Putamen (tissue), 1 donor: ENCODE measurements at regions not wholly inside any gene's neighbourhood (a gene's known extent, or its start where the extent isn't known, plus 50 kb on each side); places are given as distances from the start of the nearest gene placed in this dataset.
"Not testable (repeated sequence)": the region's sequence is repeated elsewhere in the genome, so short reads cannot be mapped to it uniquely, and the experiment has no call there.

ENCODE experiments used
- DNase-seq: peaks from one replicate; pipeline ENCODE4 v3.0.0-alpha.2; 2016; ENCODE audit warnings: low spot score

DNA sequence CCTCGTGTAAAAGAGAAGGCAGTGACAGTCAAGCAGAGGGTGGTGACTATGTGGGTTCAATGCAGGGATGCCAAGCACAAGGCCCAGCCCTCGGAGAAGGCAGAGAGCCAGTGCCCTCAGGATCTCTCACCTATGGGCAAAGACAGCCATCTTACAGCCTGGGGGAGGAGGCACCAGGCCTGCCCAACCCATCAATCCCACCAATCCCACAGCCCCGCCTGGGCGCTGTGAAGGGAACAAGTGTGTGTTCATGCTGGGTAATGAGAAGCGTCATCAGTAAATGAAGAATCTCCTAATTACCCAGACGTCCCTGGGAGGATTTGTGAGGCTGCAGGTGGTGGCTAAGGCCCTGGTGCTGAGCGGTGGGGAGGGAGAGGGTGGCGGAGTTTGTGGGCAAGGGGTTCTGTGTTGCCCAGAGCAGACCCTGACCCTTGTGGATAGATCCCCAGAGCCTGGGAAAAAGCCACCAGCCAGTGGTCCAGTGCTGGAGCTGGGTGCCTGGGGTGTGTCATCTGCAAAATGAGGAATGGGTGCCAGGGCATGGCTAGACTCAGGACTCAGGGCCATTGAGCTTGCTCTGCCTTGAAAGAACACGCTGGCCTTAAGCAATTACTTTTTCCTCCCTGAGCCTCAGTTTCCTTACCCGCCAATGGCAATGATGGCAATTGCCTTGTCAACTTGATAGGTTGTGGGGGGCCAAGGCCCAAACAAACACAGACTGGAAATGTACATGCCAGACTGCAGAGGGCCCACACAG is 128.1 kb upstream of the UNC5B start:
- DNase-seq = no peak

DNA sequence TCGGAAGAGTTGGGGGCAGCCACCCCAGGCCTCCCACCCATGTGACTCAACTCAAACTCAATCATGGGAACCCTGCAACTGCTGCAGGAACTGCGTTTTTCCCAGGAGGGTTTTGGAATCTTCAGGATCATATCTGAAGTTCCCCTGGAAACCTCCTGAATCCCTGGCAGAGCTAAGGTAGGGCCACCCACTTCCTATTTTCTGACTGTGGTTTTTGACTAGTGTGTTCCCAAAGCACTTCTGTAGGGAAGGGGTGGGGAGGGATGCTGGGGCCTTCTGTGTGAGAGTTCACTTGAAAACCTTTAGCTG is 127.6 kb upstream of the UNC5B start:
- no peak for DNase-seq

DNA sequence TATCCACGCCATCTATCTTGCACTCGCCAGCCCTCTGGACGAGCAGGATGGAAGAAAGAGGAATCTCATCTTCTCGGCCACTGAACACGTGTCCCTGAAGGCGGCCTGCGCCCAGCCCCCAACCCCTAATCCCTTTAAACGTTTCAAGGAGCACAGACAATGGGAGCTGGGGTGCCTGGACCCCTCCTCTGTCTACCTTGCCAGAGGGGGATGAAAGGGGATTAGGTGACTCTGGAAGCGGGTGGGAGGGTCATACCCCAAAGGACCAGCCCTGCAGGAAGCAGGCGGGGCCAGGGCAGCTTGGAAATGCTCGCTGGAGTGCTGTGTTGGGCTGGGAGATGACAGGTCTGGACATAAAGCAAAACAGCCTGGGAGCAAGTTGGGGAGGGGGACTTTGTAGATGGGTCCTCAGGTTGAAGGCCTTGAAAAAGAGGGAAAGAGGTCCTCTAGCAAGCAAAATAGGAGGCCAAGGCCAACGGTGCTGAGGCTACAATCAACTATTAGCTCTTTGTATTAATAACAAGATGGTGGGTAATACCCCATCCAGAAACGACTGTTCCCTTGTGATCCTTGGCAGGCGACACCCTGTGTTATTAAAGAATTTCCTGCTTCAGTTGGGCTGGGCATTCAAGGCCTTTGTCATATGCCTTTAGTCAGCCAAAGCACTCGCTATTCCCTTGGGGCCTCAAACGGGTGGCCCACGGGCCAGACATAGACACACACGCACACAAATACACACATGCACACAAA is 126.5 kb upstream of the UNC5B start:
- no peak for DNase-seq

DNA sequence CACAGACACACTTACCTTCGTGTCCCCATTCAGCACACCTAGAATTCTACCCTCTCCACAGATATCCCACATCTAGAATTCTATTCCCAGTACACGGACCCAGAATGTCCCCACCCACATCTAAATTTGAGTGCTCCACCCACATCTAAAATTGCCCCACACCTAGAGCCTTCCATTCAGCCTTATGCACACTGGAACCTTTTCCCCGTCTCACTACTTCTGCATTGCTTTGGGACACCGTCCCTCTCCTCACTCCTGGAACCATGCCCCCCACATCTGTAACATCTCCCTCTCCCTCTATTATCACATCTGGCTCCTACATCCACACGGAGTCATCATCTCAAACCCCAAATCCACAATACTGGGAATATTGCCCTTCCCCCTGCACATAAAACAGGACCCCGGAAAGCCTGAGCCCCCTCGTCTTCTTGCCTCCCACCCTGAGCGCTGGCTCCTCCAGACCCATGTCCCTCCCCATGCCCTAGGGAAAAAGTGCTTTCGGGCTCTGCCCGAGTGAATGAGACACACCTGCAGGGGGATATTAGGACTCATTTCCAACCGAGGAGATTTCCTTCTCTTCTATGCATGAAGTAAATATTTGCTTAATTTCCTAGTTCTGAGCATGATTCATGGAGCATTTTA is 125.8 kb upstream of the UNC5B start:
- DNase-seq = no peak

DNA sequence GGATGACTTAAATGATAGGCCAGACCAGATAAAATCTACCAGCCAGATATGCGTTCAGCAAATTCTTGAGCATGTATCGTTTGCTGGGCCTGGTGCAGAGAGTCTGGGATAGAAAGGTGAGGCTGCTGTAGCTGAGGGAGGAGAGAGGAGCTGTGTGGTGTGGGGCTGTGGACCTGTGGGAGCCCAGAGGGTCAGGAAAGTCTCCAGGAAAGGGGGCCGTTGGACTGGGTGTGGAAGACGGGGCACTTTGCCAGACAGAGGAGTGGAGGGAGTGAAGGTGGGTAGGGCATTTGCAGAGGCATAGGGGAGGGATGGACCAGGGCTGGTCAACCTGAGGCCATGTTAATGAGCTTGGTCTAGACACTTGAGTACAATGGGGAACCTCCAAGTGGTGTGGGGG is 124.7 kb upstream of the UNC5B start:
- DNase-seq = no peak

DNA sequence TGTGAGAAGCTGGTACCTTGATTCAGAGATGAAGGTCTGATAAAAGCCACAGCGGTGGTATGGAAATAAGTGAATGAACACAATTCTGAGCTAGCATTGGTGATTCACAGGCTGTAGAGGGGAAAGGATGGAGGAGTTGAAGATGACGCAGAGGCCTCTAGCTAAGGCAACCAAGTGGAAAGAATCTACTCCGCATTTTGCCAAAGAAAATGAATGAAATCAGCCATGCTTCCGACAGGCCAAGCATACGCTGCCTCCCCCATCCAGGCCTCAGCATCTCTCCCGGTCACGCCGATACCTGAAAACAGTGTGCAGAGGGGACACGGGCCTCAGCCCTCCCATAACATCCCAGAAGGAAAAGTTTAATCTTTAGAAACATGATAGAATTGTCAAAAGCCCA is 124.3 kb upstream of the UNC5B start:
- no peak for DNase-seq

DNA sequence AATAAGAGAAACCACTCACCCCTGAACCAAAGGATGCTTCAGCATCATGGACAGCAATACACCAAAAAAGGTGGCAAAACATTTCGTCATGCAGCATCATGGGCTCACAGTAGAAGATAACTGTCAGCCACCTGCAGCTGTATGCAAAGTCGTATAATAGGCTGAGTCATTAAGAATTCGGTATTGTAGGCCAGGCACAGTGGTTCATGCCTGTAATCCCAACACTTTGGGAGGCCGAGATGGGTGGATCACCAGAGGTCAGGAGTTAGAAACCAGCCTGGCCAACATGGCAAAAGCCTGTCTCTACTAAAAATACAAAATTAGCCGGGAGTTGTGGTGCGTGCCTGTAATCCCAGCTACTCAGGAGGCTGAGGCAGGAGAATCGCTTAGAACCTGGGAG is 123.8 kb upstream of the UNC5B start:
- DNase-seq = not testable (repeated sequence)

DNA sequence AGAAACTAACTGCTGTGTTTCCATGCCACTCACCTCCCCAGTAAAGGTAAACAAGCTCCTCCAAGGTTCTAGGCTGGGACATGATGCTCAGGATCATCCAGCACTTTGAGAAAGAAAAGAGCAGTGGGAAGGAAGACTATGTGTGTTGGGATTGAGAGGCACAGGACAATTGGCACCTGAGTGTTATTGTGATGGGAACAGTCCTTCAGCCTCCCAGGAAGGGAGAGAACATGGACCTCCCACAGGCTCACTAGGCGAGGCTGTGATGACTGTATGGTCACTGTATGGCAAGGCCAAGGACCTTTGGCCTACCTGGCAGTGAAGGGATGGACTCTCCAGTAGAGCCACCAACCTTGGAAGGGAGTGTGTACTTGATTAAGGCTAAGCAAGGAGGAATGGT is 123.2 kb upstream of the UNC5B start:
- no peak for DNase-seq

DNA sequence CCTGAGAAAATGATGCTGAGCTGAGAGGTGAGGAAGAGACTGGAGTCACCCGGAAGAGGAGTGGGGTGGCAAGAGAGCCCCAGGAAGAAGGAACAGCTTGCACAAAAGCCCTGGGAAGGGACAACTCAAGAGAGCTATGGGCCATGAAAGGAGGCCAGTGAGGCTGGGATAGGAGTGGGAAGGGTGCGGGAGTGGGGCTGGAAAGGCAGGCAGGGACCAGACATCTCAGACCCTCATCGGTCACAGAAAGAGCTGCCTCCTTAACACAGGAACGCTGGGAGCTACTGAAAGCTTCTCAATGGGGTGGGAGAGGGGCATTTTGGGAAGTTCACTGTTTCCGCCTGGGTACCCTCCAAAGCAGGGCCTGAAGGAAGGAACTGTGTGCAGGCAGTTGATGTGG is 122.0 kb upstream of the UNC5B start:
- DNase-seq = no peak

DNA sequence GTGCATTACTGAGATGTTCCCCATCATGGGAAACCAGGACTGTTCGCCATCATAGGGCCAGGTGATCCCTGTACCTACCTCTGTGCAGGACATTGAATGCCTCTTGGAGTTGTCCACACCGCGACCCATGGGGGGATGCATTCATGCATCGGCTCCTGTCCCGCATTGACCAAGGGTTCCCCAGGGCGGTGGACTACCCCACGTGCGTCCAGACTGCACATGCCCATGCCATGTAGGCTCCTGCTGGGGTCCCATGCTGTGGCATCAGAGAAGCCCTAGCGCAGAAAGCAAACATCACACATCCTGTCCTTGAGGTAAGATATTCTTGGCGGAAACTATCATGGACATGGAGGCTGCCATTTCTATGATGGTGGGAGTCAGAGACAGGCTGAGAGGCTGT is 121.6 kb upstream of the UNC5B start:
- no peak for DNase-seq

DNA sequence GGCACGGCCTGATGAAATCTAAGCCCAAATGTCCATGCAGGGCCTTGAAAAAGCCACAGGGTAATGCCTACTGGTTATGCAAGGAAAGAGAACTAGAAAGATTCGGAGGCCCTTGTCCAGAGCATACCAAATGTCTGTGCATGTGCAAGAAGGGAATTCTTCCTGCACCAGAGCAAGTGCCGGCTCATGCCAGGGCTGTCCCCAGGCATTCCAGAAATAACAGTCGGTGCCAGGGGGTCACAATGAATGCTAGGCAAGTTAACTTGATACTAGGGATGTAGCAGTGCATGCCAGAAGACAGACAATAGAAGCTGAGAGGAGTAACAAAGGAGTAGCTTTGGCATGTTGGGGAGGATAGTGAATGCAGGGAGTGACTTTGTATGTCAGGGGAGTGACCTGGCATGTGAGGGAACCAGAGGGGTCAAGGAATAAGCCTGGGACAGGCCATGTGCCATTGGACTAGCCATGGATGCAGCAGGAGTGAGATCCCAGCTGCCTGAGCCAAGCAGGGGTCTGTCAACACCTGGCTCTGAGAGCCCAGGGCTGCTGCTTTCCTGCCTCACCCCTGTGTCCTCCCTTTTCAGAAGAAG is 119.5 kb upstream of the UNC5B start:
- DNase-seq = no peak

DNA sequence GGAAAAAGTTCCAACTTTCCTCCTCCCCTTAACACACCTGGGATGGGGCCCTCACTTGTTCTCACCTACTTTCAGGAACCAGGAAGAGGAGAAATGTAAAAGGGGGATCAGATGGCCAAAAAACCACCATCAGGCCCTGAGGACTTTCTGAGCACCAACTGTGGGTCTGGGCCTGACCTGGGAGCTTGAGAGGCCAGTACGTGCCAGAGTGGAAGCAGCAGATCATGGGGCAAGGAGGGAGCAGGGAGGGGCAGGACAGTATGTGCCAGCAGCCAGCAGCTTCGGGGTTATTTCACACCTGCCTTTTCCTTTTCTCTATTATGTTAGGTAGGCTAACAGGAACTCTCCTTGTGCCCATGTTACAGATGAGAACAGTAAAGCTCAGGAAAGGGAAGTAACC is 118.8 kb upstream of the UNC5B start:
- no peak for DNase-seq

DNA sequence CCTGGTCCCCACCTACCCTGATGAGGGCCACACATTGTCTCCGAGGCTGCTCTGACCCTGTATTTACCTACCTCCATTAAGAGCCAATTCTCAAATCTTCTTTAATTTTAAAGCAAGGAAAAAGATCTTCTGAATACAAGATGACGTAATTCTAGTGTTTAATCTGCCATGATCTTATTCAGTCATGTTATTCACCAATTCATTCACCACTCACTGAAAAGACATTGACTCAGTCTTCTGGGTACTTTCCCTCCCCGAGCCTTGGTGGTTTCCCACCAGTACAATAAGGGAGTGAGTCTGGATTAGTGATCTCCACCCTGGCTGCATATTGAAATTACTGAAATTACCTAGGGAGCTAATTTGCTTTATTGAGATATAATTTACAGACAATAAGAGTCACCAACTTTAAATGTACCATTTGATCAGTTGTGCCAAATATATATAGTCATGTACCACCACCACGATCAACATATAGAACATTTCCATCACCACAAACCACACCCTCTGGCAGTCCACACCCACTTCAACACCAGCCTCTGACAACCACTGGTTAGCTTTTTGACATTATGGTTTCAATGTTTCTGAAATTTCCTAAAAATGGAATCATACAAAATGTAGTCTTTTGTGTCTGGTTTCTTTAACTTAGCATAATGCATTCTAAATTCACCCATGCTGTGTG is 117.5 kb upstream of the UNC5B start:
- no peak for DNase-seq

DNA sequence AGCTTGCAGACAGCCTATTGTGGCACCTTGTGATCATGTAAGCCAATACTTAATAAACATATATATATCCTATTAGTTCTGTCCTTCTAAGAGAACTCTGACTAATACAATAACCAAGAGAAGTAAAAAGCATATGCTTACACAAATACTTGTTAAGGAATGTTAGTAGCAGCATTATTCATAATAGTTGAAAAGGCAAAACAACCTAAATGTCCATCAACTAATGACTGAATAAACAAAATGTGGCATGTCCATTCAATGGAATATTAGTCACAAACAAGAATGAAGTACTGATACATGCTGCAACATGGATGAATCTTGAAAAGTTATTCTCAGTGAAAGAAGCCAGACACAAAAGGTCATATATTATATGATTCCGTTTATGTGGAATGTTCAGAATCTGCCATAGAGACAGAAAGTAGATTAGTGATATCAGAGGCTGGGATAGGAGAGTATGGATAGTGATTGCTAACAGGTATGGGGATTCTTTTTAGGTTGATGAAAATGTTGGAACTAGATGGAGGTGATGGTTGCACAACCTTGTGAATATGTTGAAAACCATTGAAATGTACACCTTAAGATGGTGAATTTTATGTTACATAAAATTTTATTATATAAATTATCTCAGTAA is 112.5 kb upstream of the UNC5B start:
- no peak for DNase-seq

DNA sequence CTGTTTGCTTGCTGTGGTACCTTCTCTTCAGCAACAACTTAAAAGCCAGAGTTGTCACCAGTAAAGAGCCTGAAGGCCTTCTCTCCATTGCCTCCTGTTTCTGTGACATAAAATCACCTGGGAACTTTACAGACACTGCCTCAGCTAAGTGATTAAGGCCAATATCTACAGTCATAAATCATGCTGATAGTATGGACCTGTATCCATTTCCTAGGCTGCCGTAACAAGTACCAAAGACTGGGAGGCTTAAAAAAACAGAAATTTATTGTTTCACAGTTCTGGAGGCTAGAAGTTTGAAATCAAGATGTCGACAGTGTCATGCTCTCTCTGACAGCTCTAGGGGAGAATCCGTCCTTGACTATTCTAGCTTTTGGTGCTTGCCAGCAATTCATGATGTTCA is 108.4 kb upstream of the UNC5B start:
- no peak for DNase-seq

DNA sequence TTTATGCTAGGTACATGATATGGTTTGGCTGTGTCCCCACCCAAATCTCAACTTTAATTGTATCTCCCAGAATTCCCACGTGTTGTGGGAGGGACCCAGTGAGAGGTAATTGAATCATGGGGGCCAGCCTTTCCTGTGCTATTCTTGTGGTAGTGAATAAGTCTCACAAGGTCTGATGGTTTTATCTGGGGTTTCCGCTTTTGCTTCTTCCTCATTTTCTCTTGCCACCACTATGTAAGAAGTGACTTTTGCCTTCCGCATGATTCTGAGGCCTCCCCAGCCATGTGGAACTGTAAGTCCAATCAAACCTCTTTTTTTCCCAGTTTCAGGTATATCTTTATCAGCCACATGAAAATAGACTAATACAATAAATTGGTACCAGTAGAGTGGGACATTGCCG is 106.2 kb upstream of the UNC5B start:
- DNase-seq = not testable (repeated sequence)

DNA sequence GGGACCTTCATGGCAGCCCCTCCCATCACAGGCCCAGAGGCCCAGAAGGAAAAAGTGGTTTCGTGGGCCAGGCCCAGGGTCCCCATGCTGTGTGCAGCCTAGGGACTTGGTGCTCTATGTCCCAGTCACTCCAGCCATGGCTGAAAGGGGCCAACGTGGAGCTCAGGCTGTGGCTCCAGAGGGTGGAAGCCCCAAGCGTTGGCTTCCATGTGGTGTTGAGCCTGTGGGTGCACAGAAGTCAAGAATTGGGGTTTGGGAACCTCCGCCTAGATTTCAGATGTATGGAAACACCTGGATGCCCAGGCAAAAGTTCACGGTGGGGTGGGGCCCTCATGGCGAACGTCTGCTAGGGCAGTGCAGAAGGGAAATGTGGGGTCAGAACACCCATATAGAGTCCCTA is 105.3 kb upstream of the UNC5B start:
- not testable (repeated sequence) for DNase-seq

DNA sequence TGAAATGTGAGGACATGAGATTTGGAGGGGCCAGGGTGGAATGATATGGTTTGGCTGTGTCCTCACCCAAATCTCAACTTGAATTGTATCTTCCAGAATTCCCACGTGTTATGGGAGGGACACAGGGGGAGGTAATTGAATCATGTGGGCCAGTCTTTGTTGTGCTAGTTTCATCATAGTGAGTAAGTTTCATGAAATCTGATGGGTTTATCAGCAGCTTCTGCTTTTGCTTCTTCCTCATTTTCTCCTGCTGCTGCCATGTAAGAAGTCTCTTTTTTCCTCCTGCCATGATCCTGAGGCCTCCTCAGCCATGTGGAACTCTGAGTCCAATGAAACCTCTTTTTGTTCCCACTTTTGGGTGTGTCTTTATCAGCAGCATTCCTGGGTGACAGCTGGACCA is 104.3 kb upstream of the UNC5B start:
- DNase-seq = not testable (repeated sequence)

DNA sequence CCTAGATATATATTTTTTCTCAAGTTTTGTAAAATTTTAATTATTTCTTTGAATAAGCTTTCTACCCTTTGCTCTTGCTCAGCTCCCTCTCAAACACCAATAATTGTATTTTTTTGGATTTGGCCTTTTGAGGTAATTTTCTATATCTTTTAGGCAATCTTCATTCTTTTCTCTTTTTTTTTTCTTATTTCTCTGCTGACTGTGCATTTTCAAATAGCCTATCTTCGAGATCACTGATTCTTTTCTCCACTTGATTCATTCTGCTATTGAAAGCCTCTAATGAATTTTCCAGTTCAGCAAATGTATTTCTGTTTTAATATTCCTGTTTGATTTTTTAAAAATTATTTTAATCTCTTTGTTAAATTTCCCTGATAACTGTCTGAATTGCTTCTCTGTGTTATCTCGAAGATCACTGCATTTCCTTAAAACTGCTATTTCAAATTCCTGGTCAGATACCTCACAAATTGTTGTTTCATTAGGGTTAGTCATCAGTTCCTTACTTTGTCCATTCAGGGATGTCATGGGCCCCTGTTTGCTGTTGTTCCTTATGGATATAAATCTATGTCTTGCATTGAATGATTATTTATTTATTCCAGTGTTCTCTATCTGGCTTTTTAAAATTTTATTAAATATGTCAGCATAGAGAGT is 100.1 kb upstream of the UNC5B start:
- no peak for DNase-seq

DNA sequence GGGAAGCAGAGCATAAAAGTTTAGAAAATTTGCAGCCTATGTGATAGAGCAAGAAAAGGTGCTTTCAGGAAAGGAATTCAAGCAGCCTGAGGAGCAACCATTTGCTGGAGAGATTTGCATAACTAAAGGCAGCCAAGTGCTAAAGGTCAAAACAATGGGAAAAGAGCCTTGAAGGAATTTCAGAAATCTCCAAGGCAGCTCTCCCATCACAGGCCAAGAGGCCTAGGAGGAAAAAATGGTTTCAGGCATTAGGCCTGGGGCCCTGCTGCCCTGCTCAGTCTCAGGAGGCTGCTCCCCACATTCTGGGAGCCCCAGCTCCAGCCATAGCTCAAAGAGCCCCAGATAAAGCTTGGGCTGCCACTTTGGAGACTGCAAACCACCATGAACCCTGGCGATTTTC is 95.9 kb upstream of the UNC5B start:
- no peak for DNase-seq

DNA sequence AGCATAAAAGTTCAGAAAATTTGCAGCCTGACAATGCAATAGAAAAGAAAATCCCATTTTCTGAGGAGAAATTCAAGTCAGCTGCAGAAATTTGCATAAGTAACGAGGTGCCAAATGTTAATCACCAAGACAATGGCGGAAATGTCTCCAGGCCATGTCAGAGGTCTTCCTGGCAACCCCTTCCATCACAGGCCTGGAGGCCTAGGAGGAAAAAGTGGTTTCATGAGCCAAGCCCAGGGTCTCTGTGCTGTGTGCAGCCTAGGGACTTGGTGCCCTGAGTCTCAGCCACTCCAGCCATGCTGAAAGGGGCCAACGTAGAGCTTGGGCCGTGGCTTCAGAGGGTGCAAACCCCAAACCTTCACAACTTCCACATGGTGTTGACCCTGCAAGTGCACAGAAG is 94.8 kb upstream of the UNC5B start:
- not testable (repeated sequence) for DNase-seq

DNA sequence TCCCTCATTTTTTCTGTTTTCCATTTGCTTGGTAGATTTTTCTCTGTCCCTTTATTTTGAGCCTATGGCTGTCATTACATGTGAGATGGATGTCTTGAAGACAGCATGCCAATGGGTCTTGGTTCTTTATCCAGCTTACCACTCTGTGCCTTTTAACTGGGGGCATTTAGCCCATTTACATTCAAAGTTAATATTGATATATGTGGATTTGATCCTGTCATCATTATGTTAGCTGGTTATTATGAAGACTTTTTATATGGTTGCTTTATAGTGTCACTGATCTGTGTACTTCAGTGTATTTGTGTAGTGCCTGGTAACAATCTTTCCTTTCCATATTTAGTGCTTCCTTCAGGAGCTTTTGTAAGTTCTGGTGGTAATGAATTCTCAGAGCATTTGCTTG is 89.3 kb upstream of the UNC5B start:
- DNase-seq = no peak
